NCI-H82 treated with DMSO at 0.1 percent for 48 hours (cell line): ENCODE measurements at regions not wholly inside any gene's neighbourhood (a gene's known extent, or its start where the extent isn't known, plus 50 kb on each side); places are given as distances from the start of the nearest gene placed in this dataset.
"Not testable (repeated sequence)": the region's sequence is repeated elsewhere in the genome, so short reads cannot be mapped to it uniquely, and the experiment has no call there.

ENCODE experiments used
- DNase-seq: peaks from one replicate; lab custom pipeline; 2025; ENCODE audit not compliant: unreplicated experiment; lab: John Stamatoyannopoulos, UW

- DNase-seq, result no peak
Observed at GRCh38 chr21:14687268-14687625, 141.1 kb upstream of the SAMSN1 start.

GRCh38 chr21:14686466-14687267 is 140.6 kb upstream of the SAMSN1 start:
- DNase-seq, result no peak

GRCh38 chr21:14685568-14685967 is 139.5 kb upstream of the SAMSN1 start:
- no peak for DNase-seq

- no peak for DNase-seq
Observed at GRCh38 chr21:14684071-14684470, 138.0 kb upstream of the SAMSN1 start.

GRCh38 chr21:14683063-14683462 is 136.9 kb upstream of the SAMSN1 start:
- DNase-seq, result no peak

- no peak for DNase-seq
Observed at GRCh38 chr21:14678973-14679574, 133.0 kb upstream of the SAMSN1 start.

- no peak for DNase-seq
Observed at GRCh38 chr21:14677639-14678179, 131.6 kb upstream of the SAMSN1 start.

- no peak for DNase-seq
Observed at GRCh38 chr21:14677013-14677412, 130.9 kb upstream of the SAMSN1 start.

GRCh38 chr21:14675774-14676530 is 129.8 kb upstream of the SAMSN1 start:
- DNase-seq, result no peak

- no peak for DNase-seq
Observed at GRCh38 chr21:14673649-14674048, 127.5 kb upstream of the SAMSN1 start.

GRCh38 chr21:14672466-14672865 is 126.4 kb upstream of the SAMSN1 start:
- DNase-seq, result no peak

GRCh38 chr21:14670409-14670808 is 124.3 kb upstream of the SAMSN1 start:
- no peak for DNase-seq

- DNase-seq, result not testable (repeated sequence)
Observed at GRCh38 chr21:14669092-14669491, 123.0 kb upstream of the SAMSN1 start.

GRCh38 chr21:14657241-14658008 is 111.3 kb upstream of the SAMSN1 start:
- peak; percentile 57 for DNase-seq

GRCh38 chr21:14646893-14647292 is 100.8 kb upstream of the SAMSN1 start:
- DNase-seq, result no peak

- no peak for DNase-seq
Observed at GRCh38 chr21:14645702-14646101, 99.6 kb upstream of the SAMSN1 start.

GRCh38 chr21:14632359-14632758 is 86.2 kb upstream of the SAMSN1 start:
- no peak for DNase-seq

GRCh38 chr21:14630556-14631069 is 84.5 kb upstream of the SAMSN1 start:
- no peak for DNase-seq

- no peak for DNase-seq
Observed at GRCh38 chr21:14629461-14629860, 83.3 kb upstream of the SAMSN1 start.

- not testable (repeated sequence) for DNase-seq
Observed at GRCh38 chr21:14623079-14623478, 77.0 kb upstream of the SAMSN1 start.

GRCh38 chr21:14620152-14620551 is 74.0 kb upstream of the SAMSN1 start:
- no peak for DNase-seq
